Cerebellar nuclear complex (tissue), 1 donor: ENCODE measurements at regions not wholly inside any gene's neighbourhood (a gene's known extent, or its start where the extent isn't known, plus 50 kb on each side); places are given as distances from the start of the nearest gene placed in this dataset.
"Not testable (repeated sequence)": the region's sequence is repeated elsewhere in the genome, so short reads cannot be mapped to it uniquely, and the experiment has no call there.

Source experiments
- DNase-seq, 2 experiments: peaks; one replicate each; lab custom pipeline; 2025; lab: John Stamatoyannopoulos, UW

GRCh38 chr16:51852892-51853291 is 694.1 kb downstream of the TOX3 start:
- DNase-seq = no peak

GRCh38 chr16:51851111-51851510 is 695.8 kb downstream of the TOX3 start:
- no peak for DNase-seq

GRCh38 chr16:51849715-51850114 is 697.2 kb downstream of the TOX3 start:
- no peak for DNase-seq

- DNase-seq = no peak
These were observed 694.7 kb upstream of the SALL1 start for GRCh38 chr16:51845586-51846305.

- DNase-seq = no peak
These were observed 688.8 kb upstream of the SALL1 start for GRCh38 chr16:51839727-51840462.

GRCh38 chr16:51834794-51835193 is 683.7 kb upstream of the SALL1 start:
- DNase-seq = no peak

GRCh38 chr16:51834133-51834532 is 683.1 kb upstream of the SALL1 start:
- no peak for DNase-seq

GRCh38 chr16:51831595-51832367 is 680.7 kb upstream of the SALL1 start:
- no peak for DNase-seq

- not testable (repeated sequence) for DNase-seq
These were observed 680.0 kb upstream of the SALL1 start for GRCh38 chr16:51831034-51831433.

- no peak for DNase-seq
These were observed 674.7 kb upstream of the SALL1 start for GRCh38 chr16:51825779-51826178.

GRCh38 chr16:51822471-51822870 is 671.4 kb upstream of the SALL1 start:
- DNase-seq = no peak

- no peak for DNase-seq
These were observed 670.5 kb upstream of the SALL1 start for GRCh38 chr16:51821527-51821926.

- DNase-seq = no peak
These were observed 669.1 kb upstream of the SALL1 start for GRCh38 chr16:51820176-51820575.

- no peak for DNase-seq
These were observed 667.4 kb upstream of the SALL1 start for GRCh38 chr16:51818342-51818944.

GRCh38 chr16:51816929-51817328 is 665.9 kb upstream of the SALL1 start:
- DNase-seq = no peak

GRCh38 chr16:51815523-51815922 is 664.5 kb upstream of the SALL1 start:
- no peak for DNase-seq

GRCh38 chr16:51814617-51815016 is 663.5 kb upstream of the SALL1 start:
- DNase-seq = no peak

GRCh38 chr16:51813609-51814008 is 662.5 kb upstream of the SALL1 start:
- no peak for DNase-seq

GRCh38 chr16:51812945-51813344 is 661.9 kb upstream of the SALL1 start:
- no peak for DNase-seq

GRCh38 chr16:51807551-51807950 is 656.5 kb upstream of the SALL1 start:
- no peak for DNase-seq

- DNase-seq = no peak
These were observed 650.6 kb upstream of the SALL1 start for GRCh38 chr16:51801635-51802034.

GRCh38 chr16:51797669-51798259 is 646.7 kb upstream of the SALL1 start:
- no peak for DNase-seq
